Tongue (tissue), 1 donor: ENCODE measurements at regions not wholly inside any gene's neighbourhood (a gene's known extent, or its start where the extent isn't known, plus 50 kb on each side); places are given as distances from the start of the nearest gene placed in this dataset.
"Not testable (repeated sequence)": the region's sequence is repeated elsewhere in the genome, so short reads cannot be mapped to it uniquely, and the experiment has no call there.

ENCODE experiments used
- DNase-seq: peaks from one replicate; pipeline ENCODE4 v3.0.0-alpha.2; 2015

DNA sequence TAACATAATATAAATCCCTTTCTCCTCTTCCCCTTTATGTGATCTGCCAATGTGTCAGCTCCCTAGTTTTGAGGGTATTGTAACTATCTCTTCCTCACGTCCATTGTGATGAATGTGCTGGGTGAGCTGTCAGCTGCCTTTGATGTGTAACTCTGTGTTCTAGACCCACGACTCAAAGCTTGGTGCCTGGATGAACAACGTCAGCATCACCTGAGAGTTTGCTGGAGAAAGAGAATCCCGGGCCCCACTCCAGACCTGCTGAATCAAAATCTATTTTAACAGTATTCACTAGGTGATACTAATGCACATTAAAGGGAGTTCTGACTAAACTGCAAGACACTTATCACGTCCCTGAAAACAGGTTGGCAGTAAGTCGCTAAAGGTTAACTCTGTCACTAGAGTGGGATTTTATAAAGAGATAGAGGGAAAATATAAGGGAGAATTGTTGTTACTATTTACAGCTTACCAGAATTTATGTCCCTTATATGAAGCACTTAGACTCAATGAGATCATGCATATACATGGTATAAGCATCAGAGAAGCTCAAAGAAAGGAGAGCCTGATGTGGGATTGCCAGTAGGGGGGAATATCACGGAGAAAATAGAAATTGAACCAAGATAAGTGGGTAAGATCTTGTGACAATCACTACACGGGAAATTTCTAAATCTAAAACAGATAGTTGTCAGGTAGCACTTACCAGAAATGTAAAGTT lies 423.8 kb upstream of the SLC30A5 start:
- DNase-seq = no peak

DNA sequence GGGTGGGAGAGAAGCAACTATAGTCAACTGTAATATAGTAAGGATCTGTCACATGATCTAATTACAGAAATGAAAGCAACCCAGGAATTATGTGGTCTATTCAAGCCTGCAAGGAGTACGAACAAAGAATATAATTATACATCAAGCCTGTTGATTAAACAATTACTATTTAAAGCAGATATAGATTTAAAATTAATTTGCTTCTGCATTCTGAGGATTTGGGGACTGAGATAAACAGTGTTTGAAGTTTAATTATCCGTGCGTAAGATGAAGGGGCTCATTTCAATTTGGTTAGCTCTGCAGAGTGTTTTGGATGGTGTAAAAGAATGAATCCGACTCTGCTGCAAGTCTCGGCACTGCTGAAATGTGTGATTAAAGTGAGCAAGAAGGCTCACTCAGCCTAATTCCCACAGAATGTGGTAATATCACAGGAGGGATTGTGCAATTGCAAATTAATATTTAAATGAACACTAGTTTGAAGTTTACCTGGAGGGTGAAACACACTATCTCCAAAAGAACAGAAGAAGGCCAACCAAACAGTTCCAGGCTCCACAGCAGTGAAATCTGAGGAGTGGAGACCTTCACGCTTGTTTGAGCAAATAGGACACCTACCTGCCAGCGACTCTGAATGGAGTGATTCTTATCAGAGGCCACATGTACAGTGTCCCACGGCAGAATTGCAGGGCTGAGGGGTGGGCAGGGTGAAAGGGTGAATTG lies 420.6 kb upstream of the SLC30A5 start:
- DNase-seq = no peak

DNA sequence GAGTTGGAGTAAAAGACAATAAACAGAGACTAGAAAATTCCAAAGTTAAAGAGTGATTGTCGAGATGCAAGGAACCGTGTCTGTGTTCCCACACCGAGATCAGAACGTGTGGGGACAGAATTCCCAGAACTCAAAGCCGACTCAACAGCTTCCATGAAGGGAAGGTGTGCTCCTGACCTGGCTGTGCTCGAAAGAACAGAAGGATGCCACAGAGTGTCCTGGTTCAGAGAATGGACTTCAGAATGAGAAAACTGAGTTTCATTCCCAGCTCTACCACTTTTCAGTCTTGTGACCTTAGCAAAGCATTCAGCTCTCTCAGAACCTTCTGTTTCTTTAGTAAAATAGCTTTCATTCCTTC lies 420.0 kb upstream of the SLC30A5 start:
- no peak for DNase-seq

DNA sequence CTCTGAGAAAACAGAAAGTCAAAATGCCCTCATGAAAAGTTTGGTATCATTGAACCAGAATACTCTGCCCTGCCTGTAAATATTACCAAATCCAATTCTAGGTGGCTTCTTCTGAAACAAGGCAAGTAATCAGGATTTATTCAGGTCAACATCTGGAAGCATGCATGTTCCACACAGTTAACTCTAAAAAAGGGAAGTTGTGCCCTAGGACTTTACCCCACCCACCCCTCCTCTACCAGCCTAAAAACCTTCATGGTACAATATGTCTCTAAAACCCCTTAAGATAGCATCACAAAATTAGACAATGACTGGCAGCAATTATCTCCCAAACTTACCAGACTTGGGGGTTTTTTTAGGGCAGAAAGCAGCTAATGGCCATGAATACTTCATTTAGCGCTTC lies 414.8 kb upstream of the SLC30A5 start:
- DNase-seq = no peak

DNA sequence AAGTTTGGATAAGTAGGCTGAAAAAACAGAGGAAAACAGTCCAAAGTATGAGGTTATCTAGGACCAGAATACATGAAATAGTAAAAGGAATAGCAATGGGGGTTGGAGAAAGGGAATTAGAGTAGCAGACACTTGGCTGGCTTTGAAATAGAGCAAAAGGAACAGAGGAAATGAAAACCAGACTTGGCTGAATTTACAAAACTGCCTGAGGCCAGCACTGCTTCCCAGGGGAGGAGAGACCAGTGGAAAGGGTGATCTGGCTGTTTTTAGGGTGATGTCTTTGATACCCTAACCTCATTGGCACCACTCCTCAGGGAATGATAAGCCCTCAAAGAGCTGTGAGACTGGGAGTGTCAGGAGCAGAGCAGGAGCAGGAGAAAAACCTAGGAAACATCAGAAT lies 413.4 kb upstream of the SLC30A5 start:
- DNase-seq = peak; percentile 26

DNA sequence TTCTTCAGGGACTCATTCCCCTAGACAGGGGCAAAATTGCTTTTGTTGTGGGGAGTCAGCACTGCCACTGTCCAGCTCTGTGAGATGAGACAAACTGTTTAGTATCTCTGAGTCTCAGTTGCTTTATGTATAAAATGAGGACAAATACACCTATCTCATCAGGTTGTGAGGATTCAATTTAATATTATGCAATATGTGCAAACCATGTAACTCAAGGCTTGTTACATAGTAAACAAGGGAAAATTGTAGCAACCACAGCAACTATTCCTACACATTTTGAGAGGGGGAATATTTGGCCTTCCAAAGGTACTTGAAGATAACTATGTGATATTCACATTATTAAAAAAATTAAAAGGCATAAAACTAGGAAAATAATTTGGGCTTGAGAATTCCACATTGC lies 411.9 kb upstream of the SLC30A5 start:
- DNase-seq = no peak

DNA sequence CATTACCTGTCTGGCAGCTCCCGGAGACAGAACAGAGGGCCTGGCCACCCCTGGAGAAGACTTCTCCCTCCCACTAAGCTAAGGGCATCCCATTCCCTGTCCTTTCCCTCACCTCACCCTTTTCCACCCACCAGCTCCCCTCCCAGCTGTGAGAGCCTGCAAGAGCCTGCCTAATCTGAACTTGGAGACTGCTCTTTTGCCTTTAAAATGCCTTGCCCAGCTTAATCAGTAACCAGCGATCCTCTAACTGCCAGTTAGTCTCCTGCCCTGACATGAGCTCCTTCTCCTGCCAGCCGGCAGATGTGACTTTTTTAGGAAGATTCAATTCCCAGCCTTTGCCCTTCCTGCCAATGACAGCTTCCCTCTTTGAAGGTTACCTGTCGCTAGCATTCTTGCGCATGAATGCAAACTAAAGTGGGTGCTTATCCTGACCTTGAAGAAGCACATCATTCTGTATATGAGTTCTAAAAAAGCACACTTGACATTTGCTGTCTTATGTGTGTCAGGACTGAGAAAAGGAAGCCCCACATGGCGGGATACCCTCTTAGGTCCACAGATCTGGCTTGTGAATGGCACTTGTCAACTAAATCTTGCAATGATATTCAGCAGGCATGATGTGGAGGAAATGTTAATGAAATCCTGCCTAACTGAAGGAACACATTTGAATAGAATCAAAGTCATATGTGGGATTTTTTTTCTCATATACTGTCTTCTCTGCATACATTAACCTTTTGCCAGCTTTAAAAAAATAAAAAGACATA lies 411.2 kb upstream of the SLC30A5 start:
- DNase-seq = no peak

DNA sequence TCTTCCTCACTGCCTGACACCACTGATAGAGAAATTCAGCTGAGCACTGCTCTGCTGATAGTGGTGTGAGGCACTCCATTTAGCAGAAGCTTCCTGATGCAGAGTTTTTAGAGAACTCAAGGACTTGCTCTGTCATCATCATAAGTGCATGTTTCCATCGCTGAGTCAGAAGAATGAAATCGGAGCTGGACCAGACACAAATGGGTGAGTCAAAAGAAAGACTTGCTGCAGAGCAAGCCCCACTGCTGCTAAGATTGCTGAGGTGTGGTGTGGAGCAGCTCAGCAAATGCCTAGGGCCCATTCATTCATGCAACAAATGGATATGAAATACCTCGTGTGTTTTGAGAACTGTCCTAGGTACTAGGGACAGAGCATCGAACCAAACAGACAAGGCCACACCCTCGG lies 410.2 kb upstream of the SLC30A5 start:
- peak; percentile 24 for DNase-seq

DNA sequence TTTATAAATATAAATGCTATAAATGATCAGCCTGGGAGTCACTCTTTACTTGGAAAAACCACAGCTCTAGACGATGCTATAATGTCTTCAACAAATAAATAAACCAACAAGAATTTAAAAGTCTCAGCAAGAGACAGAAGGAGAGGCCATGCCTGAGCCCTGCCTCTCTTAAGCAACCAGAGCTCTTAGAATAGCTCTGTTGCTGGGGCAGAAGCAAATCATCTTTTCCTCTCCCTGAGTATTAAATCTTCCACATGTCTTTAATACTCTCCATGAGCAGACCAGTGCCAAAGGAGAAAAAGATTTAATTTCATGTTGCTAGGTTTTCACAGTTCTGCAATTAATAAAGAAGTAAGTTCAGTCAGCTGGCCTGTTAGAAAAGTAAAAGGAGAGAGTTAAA lies 408.0 kb upstream of the SLC30A5 start:
- no peak for DNase-seq

DNA sequence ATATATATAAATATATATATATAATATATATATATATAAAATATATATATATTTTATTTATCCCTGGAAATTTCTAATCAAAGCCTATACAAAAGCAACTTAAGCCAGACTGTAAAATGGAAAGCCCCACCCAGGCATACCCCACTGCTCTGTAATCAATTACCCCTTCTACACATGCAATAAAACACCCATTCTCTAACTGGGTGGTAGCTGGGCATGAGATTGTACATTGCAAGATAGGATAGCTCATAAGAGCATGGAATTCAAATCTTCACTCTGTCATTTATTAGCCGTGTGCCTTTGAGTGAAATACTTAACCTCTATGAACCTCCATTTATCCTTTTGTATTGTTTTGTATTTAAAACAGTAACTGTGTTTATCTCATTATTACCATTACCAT lies 405.3 kb upstream of the SLC30A5 start:
- DNase-seq = no peak

DNA sequence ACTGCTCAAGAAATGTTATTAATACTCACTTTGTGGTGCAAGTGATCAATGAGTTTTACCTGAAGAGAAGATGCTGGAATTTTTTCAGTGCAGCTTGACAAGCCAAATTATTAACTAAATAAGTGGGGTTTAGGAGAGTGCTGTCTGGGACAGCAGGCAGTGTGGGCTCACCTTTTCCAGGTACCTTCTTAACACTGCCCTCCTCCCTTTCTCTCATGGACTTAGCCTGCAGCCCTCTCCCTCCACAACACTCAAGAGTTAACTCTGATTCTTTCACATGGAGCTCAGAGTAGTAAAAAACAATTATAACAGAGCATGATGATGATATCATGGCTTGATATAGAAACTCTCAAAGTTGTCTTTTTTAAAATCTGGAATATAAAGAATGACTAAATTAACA lies 404.8 kb upstream of the SLC30A5 start:
- DNase-seq = no peak

DNA sequence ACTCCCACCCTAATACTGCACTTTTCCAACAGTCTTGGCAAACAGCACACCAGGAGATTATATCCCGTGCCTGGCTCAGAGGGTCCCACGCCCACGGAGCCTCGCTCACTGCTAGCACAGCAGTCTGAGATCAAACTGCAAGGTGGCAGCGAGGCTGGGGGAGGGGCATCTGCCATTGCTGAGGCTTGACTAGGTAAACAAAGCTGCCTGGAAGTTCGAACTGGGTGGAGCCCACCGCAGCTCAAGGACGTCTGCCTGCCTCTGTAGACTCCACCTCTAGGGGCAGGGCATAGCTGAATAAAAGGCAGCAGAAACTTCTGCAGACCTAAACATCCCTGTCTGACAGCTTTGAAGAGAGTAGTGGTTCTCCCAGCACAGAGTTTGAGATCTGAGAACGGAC lies 401.9 kb upstream of the SLC30A5 start:
- DNase-seq = not testable (repeated sequence)

DNA sequence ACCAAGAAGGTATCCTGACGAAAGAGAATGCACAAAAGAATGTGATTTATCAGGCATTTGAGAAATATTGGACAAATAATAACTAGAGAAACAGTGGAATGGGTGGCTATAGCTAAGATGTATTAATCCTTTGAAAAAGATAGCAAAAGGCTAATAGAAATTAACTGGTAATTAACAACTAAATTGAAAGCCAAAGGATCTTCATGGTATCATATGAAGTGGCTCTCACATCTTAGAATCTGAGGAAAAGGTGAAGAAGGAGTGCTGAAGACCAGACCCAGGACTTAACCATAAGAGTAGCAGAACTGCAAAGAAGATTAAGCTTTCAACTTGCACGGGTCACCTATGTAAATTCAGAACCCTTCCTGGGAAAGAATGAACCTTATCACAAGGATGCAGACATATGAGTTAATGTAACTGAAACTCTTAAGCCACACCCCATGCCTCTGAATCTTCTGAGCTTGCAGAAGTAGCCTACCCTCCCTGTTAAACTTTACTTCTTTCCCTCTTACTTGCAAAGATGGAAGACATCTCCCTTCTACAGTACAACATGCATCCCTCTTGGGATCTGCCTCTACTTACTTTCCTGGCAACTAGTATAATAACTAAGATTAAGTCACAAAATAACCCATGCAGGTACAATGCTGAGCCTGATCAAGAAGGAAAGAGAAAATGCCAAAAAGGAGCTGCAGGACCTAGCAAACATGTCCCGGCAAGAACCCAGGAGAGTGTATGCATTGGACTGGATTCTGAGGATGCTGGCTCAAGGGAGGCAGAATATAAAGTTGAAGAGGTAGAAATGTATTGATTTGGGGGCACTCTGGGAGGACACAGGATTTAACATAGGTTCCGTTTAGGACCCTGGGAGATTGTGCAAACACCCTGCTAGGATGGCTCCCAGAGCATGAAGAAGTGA lies 395.5 kb upstream of the SLC30A5 start:
- DNase-seq = no peak

DNA sequence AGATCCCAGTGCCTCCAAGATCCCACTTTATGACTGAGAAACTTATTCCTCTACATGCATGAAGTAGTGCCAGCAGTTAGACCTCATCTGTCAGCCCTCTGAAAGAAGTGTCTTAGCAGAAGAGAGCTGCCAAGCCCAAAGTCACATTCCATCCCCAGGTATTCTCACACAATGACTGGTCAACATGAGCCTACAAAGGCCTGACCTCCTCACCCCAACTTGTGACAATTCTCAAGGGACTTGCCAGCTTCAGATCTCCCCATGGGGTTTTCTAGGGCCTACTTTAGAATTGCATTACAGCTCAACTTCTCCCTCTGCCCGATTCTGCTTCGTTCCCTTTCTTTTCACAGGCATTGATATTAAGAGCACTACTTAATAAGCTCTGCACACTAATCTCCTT lies 393.8 kb upstream of the SLC30A5 start:
- no peak for DNase-seq

DNA sequence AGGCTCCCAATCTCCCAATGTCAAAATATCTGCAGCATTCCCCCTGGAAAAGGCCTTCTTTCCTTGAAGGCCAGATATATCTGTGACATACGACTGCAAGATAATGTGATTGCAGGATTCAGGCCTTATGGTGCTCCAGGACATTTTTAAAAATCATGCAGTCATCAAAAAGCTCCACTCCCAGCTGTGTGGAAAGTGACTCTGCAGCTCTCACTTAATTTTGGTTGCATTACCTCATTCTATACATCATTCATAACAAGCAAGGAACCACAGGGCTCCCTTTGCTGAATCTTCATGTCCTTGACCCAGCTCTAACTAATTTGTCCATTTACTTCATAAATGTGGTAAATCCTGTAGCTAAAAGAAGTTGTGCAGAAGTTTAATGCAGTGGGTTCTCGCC lies 386.2 kb upstream of the SLC30A5 start:
- DNase-seq = no peak

DNA sequence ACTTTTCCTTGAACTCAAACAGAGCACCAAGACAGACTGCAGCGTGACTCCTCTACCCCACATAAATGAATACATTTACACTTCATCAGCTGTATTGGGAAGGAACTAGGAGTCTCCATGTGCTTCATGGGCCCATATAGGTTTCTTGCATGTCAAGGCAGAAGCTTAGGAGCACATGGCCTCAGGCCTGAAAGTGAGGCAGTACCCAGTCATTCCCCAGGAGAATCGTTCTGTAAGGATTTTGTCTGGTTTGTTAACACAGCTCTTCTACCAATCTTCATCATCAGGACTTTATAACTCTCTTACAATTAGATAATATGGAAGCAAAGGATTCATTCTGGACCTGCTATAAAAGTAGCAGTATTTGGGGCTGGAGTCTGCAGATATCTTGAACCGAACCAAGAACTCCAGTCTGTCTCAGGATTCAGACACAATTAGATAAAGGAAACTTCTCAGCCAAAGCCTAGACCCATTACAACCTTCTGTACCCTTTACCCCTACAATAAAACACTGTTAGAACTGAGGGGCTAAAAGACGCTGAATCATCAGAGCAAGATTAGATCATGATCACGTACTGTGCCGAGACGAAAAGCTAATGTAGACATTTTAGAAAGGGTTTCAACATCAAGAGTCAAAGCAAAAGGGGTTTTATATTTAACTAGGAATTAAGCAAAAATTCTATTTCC lies 385.5 kb upstream of the SLC30A5 start:
- no peak for DNase-seq

DNA sequence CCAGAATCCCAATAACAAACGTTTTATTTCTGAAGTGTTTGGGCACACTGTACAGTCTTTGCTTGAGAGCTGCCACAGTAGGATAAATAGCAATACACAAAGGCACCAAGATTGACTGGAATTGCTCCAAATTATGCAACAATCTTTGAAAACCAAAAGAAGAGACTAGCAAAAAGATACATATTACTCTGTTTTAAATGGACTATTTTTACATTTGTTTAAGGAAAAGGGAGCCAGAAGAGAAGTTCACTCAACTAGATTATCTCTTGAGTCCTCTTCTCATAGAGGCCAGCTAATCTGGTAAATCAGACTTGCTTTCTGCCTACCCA lies 385.0 kb upstream of the SLC30A5 start:
- no peak for DNase-seq

DNA sequence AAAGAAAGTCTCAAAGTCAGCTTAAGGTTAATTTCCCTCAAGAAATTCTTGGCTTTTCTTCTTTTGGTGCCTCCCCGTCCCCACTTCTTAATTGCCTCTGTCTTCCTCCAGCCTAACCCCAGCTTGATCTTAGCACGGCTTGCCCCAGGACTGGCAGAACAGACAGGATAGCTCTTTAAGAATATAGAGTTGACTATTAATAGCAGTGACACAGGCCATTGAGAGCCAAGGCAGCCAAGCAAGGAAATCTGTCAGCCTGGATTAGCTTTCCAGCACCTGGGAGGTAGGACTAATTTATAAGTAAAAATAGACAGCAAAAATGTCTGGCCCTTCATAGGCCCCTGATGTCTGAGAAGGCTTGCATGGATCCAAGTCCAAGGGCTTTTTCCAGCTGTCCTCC lies 384.6 kb upstream of the SLC30A5 start:
- peak; percentile 77 for DNase-seq

DNA sequence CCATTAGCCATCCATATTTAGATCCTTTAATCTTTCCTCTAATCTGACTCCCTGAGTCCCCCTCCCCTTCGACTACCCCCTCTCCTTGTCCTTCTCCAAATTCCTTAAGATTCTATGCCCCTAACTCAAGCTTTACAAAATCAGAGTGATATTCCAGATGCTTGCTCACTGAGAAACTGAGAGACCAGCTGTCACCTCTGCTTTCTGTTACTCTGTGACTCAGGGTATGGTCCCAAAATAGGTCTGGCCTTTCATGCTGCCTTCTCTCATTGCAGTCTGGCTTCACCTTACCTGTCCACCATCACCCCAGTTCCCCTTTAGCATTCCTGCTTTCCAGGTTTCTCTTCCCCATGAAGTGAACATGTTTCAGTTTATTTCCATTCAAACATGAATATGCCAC lies 383.3 kb upstream of the SLC30A5 start:
- peak; percentile 54 for DNase-seq

DNA sequence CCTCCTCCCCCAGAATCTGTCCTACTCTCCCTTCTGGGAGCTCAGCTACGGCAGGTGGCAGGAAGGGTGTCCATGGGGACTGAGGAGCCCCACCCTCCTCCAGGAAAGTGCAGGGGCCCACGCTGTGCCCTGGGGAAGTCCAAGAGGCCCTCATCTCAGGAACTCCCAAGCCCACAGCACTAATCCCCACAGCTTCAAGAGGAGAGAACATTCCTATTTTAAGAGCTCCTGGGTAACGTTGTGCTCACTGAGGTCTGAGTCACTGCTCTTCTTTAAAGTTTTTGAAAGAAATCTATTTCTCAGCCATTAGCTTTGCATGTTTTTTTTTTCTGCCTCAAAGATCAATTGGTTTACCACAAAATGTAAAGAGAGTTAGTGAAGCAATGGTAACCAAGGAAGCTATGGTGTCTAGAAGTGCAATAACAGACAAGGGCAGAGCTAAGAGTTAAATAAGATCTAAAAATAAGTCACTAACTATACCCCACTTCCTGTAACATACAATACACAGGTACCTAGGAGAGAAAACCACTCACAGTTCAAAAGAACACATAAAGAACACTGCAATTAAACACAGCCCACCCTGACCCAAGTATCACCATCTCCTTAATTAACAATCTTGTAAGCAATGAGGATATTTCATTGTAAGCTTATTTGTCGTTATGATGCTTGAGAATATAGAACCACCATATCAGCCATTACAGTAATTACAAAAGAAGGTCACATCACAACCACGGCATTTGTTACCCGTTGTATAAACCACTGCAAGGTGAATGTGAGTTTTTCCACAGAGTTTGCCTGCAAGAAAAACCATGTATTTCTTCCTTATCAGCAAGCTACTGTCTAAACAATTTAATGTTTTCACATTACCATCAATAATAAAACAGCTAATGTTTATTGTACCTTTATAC lies 382.3 kb upstream of the SLC30A5 start:
- peak; percentile 70 for DNase-seq

DNA sequence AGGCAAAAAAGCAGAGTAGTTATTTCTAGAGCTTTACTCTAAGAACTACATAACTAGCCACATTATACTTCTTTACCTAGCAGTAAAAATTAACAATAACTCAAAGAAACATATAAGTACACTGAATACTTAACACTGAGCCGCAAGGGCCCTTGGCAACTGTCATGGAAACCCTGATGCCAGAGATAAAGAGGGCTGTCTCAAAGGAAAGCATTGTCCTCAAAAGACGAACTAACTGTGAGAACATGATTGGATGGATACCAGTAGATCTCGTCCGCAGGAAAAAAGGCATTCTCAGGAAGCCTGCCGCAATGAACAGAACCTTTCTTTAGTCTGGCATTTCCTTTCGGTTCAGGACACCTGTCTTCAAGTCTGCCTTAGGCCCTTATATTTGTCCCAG lies 379.0 kb upstream of the SLC30A5 start:
- DNase-seq = no peak
